ENCODE measurements at regions not wholly inside any gene's neighbourhood (a gene's known extent, or its start where the extent isn't known, plus 50 kb on each side); places are given as distances from the start of the nearest gene placed in this dataset.
"Not testable (repeated sequence)": the region's sequence is repeated elsewhere in the genome, so short reads cannot be mapped to it uniquely, and the experiment has no call there.

DNA sequence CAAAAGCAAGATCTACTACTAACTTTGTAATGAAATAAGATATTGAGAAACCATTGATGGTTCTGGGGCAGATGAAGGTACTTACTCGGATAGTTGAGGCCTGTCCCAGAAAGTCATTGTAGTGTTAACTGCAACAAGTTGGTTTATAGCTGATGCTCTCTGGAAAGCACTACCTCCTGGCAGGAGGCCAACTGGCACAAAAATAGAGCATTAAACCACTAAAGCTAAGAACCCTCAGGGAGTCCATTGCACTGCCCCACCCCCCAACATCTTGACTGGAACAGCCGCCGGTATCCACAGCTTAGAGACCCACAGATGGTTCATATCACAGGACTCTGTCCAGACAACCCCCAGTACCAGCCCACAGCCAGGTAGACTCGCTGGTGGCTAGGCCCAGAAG, 552.5 kb upstream of the CRIM1 start:
- no peak for DNase-seq (ENCODE audit: low read depth)

DNA sequence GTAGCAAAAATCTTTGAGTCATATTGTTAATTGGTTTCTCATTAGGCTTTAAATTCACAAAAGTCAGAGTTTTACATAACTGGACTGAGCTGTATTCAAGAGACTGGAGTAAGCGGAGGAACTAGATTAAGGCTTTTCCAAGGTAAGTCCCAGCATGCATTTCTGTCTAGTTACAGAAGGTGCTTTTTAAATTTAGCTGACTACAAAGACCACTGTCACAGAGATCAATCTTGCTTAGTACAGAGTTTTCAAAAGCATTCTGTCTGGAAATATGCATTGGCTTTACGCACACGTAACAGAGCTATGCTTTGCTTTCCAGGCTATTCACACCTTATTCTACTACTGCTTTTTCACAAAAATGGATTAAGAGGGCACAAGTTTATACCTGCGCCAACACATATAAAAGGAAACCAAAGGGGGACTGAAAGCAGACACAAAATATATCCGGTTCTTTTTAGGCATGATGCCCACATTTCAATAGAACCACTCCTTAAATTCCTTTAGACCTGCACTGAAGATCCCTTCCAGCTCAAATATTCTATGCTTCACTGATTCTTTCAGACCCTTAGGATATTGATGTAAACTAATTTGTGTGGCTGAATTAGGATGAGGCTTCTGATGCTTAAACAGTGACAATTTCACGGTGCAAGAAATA, 560.7 kb upstream of the CRIM1 start:
- DNase-seq (ENCODE audit: low read depth), result no peak

DNA sequence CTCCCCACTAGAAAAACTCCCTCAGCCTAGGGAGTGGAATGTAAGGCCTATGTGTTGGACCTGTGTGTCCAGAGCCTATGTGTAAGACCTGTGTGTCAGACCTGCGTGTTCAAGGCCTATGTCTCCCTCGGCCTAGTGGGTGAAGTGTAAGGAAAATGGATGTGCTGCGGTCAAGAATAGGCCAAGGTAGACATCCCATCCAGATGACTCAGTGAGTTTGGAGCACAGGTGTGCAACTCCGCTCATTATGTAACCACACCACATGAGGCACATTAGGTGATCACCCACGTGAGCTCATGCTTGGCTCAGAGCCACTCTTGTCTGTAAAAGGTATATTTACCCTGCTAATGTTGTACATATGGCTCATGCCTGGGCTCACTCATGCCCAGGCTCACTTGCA, 565.3 kb upstream of the CRIM1 start:
- DNase-seq (ENCODE audit: low read depth), result no peak

DNA sequence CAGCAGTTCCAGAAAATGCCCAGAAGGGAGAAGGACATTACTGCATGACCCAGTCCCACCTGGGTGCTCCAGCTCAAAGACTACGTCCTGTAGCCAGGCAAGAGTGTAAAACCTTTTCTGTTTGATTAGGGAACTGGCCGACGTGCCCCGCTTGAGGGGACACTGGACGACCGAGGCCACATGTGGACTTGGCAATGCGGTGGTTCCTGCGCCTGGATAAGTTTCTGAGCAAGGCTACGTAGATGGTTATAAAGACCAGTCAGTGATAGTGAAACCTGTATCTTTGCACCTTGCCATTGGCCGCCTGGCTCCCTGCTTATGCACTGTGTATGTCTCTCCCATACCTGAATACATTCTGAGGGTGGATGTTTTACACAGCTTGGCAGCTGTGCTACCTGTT, 567.0 kb upstream of the CRIM1 start:
- no peak for DNase-seq (ENCODE audit: low read depth)

DNA sequence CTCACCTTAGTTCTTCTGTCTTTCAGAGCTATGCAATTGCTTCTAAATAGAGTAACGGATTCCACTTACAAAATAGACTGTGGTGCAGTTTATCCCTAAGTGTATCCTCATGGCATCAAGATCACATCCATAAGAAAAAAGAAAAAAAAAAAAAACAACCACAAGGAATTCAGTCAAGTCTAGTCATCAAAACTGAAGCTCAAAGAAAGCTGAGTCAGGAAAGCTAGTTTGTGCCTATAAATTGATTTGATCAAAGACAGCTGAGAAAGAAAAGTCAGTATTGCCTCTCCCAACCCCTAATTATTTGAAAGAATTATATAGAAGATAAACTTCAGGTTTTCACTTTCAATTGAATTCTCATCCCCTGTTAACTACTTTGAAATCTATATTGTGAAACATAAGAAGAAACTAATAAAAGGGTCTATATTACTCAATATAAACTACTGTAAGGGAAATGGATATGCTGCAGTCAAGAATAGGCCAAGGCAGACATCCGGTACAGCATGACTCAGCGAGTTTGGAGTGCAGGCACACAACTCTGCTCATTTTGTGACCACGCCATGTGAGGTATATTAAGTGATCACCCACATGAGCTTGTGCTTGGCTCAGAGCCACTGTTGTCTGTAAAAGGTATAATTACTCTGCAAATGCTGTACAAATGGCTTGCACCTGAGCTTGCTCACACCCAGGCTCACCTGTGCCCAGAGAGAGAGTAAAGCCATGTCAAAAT, 568.1 kb upstream of the CRIM1 start:
- DNase-seq (ENCODE audit: low read depth), result no peak

DNA sequence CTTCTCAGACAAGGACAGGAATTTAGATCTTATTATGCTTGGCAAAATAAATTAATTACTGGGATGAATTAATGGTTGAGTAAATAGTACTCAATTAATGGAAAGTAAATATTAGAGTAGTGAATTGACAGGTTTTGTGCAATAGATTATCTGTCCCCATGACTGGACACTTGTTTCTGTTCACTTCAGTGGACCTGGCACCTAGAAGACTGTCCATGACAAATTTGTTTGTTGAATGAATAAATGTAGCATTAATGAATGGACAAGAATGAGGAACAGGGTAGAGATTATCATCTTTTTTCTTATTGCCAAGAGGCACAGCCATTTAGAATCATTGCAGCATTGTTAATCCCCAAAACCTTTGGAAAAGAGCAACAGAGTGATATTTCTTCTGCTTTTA, 570.0 kb upstream of the CRIM1 start:
- no peak for DNase-seq (ENCODE audit: low read depth)

DNA sequence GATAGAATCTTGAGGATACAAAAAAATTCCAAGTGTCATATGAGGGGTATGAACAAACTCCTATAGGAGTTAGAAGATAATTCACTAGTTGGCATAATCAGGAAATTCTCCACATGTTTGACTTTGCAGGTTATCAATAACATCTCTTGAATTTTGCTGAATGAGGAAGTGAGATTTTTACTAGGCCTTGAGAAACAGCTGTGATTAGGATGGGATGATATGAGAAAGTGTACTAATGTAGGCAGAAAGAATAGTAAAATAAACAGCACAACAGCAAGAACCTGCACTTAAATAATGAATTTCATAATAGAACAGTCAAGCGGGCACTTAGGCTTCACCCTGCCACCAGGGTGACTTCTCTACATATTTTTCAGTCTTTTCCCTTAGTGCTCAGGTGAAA, 570.8 kb upstream of the CRIM1 start:
- no peak for DNase-seq (ENCODE audit: low read depth)

DNA sequence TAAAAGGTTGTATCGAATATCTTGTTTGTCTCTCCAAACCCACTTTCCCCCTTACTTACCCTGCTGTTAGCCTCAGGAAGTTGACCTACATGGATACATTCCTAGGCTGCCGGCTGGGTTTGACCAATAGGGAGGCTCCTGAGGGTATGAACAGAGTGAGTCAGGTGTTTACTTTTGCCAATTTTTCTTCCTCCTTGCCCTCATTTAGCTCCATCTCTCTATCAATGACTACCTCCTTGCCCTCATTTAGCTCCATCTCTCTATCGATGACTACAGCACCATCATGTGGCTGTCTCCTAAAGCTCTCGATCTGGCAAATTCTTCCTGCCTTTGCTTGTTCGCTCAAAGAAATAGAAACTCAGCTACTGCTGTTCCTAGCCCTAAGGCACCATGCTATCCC, 571.9 kb upstream of the CRIM1 start:
- DNase-seq (ENCODE audit: low read depth), result no peak

DNA sequence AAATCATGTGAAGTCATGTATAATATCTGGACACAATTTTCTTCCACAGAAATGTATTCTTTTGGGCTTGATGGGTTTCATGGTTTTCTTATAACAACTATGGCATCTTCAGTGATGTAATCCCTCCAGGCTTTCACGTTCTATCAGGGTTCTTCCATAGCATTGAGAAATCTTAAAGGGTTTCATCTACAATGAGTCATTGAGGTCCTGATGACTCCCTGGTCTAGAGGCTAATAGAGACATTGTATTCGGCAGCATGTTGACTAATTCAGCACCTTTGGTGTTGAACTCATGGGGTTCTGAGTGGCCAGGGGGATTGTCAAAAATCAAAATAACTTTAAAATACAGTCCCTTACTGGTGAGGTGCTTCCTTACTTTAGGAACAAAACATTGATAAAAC, 614.0 kb upstream of the CRIM1 start:
- no peak for DNase-seq (ENCODE audit: low read depth)

DNA sequence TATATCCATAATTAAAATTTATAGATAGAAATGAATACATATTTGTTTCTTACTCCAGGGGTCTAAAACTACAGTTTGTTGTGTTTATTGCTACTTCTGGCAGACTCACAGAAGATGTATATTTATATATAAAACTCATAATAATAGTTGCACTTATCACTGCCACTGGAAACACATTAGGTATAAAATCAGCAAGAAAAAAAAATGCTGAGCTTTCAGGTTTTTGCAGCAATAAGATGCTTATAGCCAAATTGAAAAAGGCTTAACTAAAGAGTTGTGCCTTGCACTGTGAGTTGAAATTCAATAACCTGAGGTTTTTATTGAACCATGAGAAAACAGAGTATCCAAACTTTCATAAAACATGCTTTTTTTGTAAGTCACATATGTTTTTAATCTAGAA, 623.9 kb upstream of the CRIM1 start:
- DNase-seq (ENCODE audit: low read depth), result no peak

DNA sequence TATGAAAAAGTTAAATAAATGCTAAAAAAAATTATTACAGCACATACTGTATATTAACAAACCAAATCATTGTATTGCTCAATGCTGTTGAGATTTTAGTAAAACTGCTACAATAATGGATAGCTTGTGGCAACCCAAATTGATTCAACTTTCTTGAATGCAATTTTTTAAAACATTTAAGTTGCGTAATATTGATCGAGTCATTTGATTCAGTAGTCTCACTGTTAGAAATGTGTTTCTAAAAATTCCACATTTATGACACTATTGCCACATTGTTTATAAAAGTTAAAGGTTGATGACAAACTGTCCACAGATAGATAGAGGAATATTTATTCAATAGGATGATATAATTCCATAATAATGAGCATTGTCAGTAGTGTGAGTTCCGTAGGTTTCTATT, 640.7 kb upstream of the CRIM1 start:
- no peak for DNase-seq (ENCODE audit: low read depth)

DNA sequence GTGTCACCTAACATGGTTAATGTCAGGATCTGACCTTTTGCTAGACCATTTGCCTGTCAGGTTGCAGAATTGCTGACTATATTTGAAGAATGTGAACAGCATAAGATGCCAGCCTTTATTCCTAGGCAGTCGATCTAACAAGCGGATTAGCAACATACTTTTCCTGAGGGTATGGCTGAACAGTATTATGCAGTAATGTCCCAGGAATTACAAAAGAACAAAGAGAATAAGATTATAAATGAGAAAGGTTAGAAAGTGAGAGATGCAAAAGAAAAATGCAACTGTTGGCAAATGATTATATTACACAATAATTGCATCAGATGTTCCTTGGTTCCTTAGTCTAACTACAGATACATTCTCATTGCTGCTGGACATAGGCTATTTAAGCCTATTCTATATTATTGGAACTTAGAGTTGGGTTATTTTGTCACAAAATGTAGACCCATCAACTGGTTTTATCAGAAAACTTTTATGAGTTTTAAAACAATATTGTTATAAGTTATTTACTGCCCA, 647.1 kb upstream of the CRIM1 start:
- DNase-seq (ENCODE audit: low read depth), result no peak

DNA sequence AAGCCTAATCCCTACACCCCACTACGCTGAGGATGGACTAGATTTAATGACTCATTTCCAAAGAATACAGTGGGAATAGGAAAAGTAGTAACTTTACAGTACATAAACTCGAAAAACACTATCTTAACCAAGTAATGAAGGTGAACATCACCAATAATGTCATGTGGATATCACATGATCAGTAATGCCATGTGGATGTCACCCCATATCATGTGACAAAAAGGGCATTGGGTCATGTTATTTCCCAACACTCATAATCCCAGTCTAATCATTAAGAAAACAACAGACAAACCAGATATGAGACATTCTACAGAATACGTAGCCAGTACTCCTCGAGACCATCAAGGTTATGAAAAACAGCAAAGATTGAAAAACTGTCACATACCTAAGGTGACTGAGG, 667.3 kb upstream of the CRIM1 start:
- DNase-seq (ENCODE audit: low read depth), result no peak

DNA sequence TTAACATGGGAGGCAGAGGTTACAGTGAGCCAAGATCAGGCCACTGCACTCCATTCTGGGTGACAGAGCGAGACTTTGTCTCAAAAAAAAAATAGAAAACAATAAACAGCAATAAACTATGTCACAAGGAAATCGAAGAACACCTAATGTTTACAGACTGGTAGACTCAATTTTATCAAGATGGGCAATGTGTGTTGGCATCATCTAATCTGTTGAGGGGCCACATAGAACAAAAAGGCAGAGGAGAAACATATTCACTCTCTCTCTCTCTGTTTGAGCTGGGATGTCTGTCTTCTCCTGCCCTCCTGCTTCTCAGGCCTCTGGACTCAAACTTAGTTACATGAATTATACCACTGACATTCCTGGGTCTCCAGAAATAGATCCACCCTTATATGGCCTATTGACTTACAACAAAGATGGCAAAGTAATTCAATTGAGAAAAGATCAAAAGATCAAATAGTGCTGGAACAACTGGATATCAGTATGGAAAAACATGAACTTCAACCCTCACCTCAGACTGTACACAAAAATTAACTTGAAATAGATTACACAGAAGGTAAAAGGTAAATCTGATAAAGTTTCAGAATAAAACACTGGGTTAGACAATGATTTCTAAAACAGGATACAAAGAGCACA, 703.8 kb upstream of the CRIM1 start:
- DNase-seq (ENCODE audit: low read depth), result no peak

DNA sequence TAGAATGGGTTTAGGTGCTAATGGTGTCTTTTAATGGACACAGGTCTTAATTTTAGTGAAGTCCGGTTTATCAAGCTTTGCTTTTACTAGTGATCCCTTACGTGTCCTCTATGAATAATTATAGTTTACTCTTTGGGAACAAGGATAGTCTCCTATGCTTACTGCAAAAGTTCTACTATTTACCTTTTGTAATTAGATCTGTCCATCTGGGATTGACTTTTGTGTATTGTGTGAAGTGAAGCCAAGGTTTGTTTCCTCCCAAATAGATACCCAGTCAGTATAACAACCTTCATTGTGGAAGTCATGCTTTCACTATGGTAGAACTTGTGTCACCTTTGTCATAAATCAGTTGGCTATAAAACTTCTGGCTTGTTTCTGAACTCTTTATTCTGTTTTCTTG, 740.9 kb upstream of the CRIM1 start:
- no peak for DNase-seq (ENCODE audit: low read depth)

DNA sequence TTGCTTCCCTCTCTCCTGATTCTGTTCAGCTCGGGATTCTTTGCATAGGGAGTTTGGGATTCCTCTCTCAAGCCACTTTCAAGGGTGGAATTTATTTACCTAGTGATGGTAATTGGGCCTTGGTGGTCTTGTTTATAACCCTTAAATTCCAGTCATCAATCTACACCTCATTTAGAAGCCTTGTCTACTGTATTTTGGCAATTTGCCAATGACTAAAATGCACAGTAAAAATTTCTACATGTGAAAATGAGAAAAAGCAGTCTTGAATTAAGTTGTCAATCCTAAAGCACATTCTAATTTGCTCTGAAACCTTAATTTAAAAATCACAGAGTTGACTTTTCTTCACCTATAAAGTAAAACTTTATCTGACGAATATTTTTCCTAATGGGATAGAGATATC, 749.2 kb upstream of the CRIM1 start:
- no peak for DNase-seq (ENCODE audit: low read depth)

DNA sequence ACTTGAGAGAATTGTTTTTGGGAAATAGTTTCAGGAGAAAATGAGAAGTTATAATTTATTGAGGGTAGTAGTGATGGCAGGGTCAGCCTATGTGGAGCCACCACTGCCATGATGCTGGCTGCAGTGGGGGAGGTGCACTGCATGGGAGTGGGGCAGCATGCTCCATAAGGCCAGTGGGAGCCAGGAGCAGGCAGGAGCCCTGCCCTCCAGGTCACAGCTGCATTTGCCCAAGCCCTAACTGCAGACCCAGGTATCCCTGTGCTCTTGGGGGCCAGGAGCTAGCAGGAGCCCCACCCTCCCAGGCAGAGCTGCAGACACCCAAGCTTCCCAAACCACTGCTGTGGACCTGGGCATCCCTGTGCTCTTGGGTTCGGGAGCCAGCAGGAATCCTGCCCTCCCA, 757.3 kb upstream of the CRIM1 start:
- DNase-seq (ENCODE audit: low read depth), result no peak

DNA sequence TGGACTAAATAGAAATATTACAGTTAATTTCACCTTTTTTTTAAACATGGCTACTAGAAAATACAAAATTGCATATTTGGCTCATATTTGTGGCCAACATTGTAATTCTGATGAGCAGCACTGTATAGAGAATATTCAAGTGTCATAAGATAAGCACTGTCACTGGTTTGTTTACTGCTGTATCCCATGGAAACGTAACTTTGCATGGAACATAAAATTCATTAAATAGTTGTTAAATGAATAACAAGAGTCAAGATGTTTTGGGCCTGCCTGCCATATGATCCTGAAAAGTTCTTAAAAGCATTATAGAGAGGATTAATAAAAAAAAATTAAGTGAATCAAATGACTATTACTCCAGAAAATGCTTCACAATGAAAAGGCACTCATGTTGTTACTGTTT, 763.7 kb upstream of the CRIM1 start:
- no peak for DNase-seq (ENCODE audit: low read depth)

DNA sequence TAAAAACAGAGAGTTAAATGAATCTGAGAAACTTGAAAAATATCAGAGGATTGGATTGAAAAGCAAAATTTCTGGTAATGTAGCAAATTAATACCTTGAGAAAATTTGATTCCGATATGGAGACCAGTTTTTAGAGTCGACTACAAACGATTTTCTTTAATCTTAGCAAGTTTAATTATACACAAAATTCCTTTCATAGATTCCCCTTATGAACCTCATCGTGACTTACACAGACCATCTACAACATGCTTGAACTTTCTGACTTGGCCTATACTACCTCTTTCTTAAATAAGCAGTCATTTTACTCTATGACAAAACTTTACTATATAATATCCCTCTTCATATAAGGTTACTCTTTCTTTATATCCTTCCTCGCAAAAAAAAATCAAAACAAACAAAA, 769.6 kb upstream of the CRIM1 start:
- DNase-seq (ENCODE audit: low read depth), result no peak

DNA sequence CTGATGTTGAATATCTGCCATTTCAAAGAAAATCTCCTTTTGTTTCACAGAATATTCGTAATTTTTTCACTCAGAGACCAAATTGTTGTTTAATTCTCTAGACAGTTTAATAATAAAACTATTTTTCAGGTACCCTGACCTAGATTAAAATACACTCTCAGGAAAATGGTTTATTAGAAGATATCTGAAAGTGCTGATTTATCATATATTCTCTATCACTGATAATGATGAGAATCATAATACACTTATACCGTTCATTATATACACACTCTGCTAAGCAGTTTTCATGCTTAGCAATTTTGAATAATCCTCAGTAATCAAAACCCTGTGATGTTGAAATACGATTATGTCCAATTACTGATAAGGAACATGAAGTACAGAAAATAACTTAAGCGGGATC, 772.9 kb upstream of the CRIM1 start:
- no peak for DNase-seq (ENCODE audit: low read depth)

DNA sequence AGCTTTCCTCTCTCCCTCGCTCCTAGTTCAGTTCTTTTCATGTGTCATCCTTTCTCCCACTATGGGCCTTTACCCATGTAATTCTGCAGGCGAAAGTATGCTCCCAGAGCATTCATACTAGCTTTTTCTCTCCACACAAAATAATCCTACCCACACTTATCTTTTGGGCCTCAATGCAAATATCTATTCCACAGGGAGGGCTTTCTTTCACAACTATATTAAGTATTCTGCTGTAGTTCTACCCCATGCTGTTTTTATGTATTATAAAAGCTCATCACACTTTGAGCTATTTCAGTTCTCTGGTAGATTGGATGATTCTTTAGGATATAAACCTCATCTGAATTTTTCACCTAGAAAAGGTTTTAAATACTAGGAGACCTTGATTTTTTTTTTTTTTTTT, 774.6 kb upstream of the CRIM1 start:
- no peak for DNase-seq (ENCODE audit: low read depth)

DNA sequence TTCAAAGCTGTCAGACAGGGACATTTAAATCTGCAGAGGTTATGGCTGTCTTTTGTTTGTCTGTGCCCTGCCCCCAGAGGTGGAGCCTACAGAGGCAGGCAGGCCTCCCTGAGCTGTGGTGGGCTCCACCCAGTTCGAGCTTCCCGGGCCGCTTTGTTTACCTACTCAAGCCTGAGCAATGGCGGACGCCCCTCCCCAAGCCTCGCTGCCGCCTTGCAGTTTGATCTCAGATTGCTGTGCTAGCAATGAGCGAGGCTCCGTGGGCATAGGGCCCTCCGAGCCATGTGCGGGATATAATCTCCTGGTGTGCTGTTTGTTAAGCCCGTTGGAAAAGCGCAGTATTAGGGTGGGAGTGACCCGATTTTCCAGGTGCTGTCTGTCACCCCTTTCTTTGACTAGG, 787.0 kb upstream of the CRIM1 start:
- DNase-seq (ENCODE audit: low read depth), result not testable (repeated sequence)

DNA sequence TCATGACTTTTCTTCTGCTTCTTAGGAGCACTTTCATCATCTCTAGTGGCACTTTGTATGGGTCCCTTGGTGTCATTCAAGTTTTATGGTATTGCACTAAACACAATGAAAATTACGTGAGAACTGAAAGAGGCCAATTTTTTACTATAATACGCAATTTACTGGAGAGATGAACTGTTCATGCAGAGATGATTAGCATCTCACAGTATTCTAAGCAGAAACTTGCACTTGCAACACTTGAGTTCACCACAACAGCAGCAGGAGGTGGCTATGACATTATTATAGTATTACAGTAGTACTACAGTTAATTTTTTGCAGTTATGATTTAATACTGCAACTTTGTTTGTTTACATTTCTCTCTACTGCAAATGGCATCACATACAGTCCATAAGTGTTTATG, 793.1 kb upstream of the CRIM1 start:
- DNase-seq (ENCODE audit: low read depth), result no peak

DNA sequence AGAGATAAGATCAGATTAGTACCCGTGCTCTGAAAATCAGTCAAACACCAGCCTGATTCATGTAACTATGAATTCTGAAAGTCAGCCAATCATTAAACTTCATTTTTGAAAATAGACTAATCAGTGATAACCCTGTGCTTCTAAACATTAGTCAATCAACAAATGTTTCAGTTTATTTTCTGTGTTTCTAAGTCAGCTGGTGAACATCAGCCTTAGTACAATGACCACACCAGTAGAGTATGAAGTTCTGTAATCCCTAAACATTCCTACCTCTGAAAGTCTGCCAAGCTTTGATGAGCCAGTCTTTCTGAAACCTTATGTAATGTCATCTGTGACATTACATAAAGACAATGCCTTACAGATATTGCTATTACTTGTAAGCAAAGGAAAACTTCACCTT, 807.4 kb upstream of the CRIM1 start:
- no peak for DNase-seq (ENCODE audit: low read depth)

All from stimulated activated CD8-positive, alpha-beta memory T cell treated with anti-CD3 and anti-CD28 coated beads, Interleukin-4, amount 100 ng/mL, for 24 hours (primary cell).